ENCODE measurements at regions not wholly inside any gene's neighbourhood (a gene's known extent, or its start where the extent isn't known, plus 50 kb on each side); places are given as distances from the start of the nearest gene placed in this dataset.
"Not testable (repeated sequence)": the region's sequence is repeated elsewhere in the genome, so short reads cannot be mapped to it uniquely, and the experiment has no call there.

GRCh38 chr5:45893309-45893708, 197.1 kb upstream of the HCN1 start:
- Histone ChIP-seq H3K9me3 (peaks cover 0 to 13% (median 9%) of the 10 kb centered on the region in 4 donors), H3K27me3 (no peaks in the 10 kb centered on the region), H3K4me3 (no peak overlapping the region), H3K27ac (no peak overlapping the region), H3K36me3 (no peaks in the 10 kb centered on the region), H3K4me1 (no peaks in the 10 kb centered on the region)
- no peak for ATAC-seq (ENCODE audit: low FRiP score in 2 of 2)
- DNase-seq = no peak
- no peak for TF ChIP-seq EP300 (IDR thresholded peaks at IDR 0.05)
- no peak for TF ChIP-seq POLR2A (IDR thresholded peaks at IDR 0.05)
- no peak for TF ChIP-seq POLR2AphosphoS5 (IDR thresholded peaks at IDR 0.05)
- no peak for TF ChIP-seq CTCF (IDR thresholded peaks at IDR 0.05)

- H3K9me3 ChIP-seq = peaks cover 0 to 18% (median 11%) of the 10 kb centered on the region in 4 donors
- not testable (repeated sequence) for H3K36me3 ChIP-seq; H3K4me3 ChIP-seq; ATAC-seq (ENCODE audit: low FRiP score in 2 of 2); H3K27me3 ChIP-seq; H3K4me1 ChIP-seq; H3K27ac ChIP-seq
- WGBS, 2 donors = 90% methylated on average over 5 to 27 of the region's 28 CpGs
- peak in 1 of 2 donors; percentile 74 for DNase-seq
Measured at GRCh38 chr5:45890441-45891080, 194.4 kb upstream of the HCN1 start.

- Histone ChIP-seq H3K4me1 (no peaks in the 10 kb centered on the region), H3K27ac (no peak overlapping the region), H3K27me3 (no peaks in the 10 kb centered on the region), H3K36me3 (no peaks in the 10 kb centered on the region), H3K9me3 (peaks cover 0 to 3% (median 0%) of the 10 kb centered on the region in 4 donors), H3K4me3 (no peak overlapping the region)
- WGBS, 2 donors = 28 to 32% methylated on average over 2 of the region's 2 CpGs
- ATAC-seq (ENCODE audit: low FRiP score in 2 of 2) (no peak), DNase-seq (no peak)
- TF ChIP-seq CTCF (IDR thresholded peaks at IDR 0.05) (no peak), POLR2AphosphoS5 (IDR thresholded peaks at IDR 0.05) (no peak), POLR2A (IDR thresholded peaks at IDR 0.05) (no peak), EP300 (IDR thresholded peaks at IDR 0.05) (no peak)
Measured at GRCh38 chr5:45862763-45863162, 166.6 kb upstream of the HCN1 start.

GRCh38 chr5:45847877-45848276, 151.7 kb upstream of the HCN1 start:
- DNase-seq (no peak), ATAC-seq (ENCODE audit: low FRiP score in 2 of 2) (no peak)
- 73 to 75% methylated on average over 3 of the region's 3 CpGs for WGBS, 2 donors
- no peak for TF ChIP-seq CTCF (IDR thresholded peaks at IDR 0.05)
- no peak for TF ChIP-seq EP300 (IDR thresholded peaks at IDR 0.05)
- TF ChIP-seq POLR2AphosphoS5 (IDR thresholded peaks at IDR 0.05) = no peak
- TF ChIP-seq POLR2A (IDR thresholded peaks at IDR 0.05) = no peak
- Histone ChIP-seq H3K27me3 (no peaks in the 10 kb centered on the region), H3K4me1 (no peaks in the 10 kb centered on the region), H3K27ac (no peak overlapping the region), H3K9me3 (peaks cover 0 to 8% (median 2%) of the 10 kb centered on the region in 4 donors), H3K36me3 (no peaks in the 10 kb centered on the region), H3K4me3 (no peak overlapping the region)

GRCh38 chr5:45826055-45826454, 129.9 kb upstream of the HCN1 start:
- Histone ChIP-seq H3K27me3 (no peaks in the 10 kb centered on the region), H3K9me3 (no peaks in the 10 kb centered on the region), H3K27ac (no peak overlapping the region), H3K4me3 (no peak overlapping the region), H3K36me3 (no peaks in the 10 kb centered on the region), H3K4me1 (no peaks in the 10 kb centered on the region)
- DNase-seq (no peak), ATAC-seq (ENCODE audit: low FRiP score in 2 of 2) (no peak)
- TF ChIP-seq CTCF (IDR thresholded peaks at IDR 0.05) = no peak
- no peak for TF ChIP-seq POLR2A (IDR thresholded peaks at IDR 0.05)
- no peak for TF ChIP-seq POLR2AphosphoS5 (IDR thresholded peaks at IDR 0.05)
- TF ChIP-seq EP300 (IDR thresholded peaks at IDR 0.05) = no peak
- 90 to 92% methylated on average over 2 of the region's 2 CpGs for WGBS, 2 donors
